Tibial nerve (tissue), 4 donors: ENCODE measurements at regions not wholly inside any gene's neighbourhood (a gene's known extent, or its start where the extent isn't known, plus 50 kb on each side); places are given as distances from the start of the nearest gene placed in this dataset.

Experiments used
- DNase-seq, 2 donors: peaks; one replicate each; pipeline ENCODE4 v3.0.0-alpha.2; 2019; ENCODE audit warnings: low spot score in 2 of 2
- H3K27ac ChIP-seq, 4 donors: fragments of 200-600 bp; sonication (generic) in 3 of 4; one replicate each; pipeline ENCODE4 v1.5.1; 2017 to 2019; ENCODE audit warnings: mild to moderate bottlenecking in 1 of 4
- H3K27me3 ChIP-seq, 2 donors: fragments of 200-600 bp; sonication (generic) in 1 of 2; one replicate each; pipeline versions ENCODE4 v1.5.1 to v1.6.0; 2017 to 2019
- H3K36me3 ChIP-seq, 3 donors: fragments of 200-600 bp; sonication (generic); one replicate each; pipeline ENCODE4 v1.5.1; 2018 to 2019
- H3K4me1 ChIP-seq, 4 donors: fragments of 200-600 bp; sonication (generic) in 3 of 4; one replicate each; pipeline ENCODE4 v1.5.1; 2017 to 2019
- H3K4me3 ChIP-seq, 4 donors: fragments of 200-600 bp; sonication (generic) in 3 of 4; one replicate each; pipeline ENCODE4 v1.5.1; 2017 to 2019; ENCODE audit warnings: mild to moderate bottlenecking in 1 of 4, moderate library complexity in 1 of 4
- H3K9me3 ChIP-seq, 4 donors: fragments of 200-600 bp; sonication (generic) in 3 of 4; one replicate each; pipeline ENCODE4 v1.5.1; 2017 to 2019
- EP300 ChIP-seq, 2 donors: sonication (generic); formaldehyde crosslinking; IDR thresholded peaks; one replicate each; pipeline ENCODE4 v1.6.1; 2017; ENCODE audit warnings: antibody characterized with exemption in 2 of 2, mild to moderate bottlenecking in 1 of 2
- POLR2A ChIP-seq, 2 donors: fragments of 450-650 bp; IDR thresholded peaks; one replicate each; pipeline ENCODE4 v1.6.1; 2017; ENCODE audit warnings: antibody characterized with exemption in 2 of 2, mild to moderate bottlenecking in 2 of 2, moderate library complexity in 2 of 2
- WGBS, 2 donors: methylation state at CpG; one replicate each; pipeline ENCODE4 v1.1.5; 2018; 5-methylcytosine and 5-hydroxymethylcytosine counted together
- TF ChIP-seq, protein P1 (sequence below), 5 experiments: fragments of 200-600 bp in 3 of 5; fragments of 450-650 bp in 2 of 5; sonication (generic) in 3 of 5; IDR thresholded peaks; one replicate each; pipeline ENCODE4 v1.5.1; 2016 to 2019; ENCODE audit warnings: antibody characterized with exemption in 5 of 5, mild to moderate bottlenecking in 3 of 5, moderate library complexity in 2 of 5

DNA sequence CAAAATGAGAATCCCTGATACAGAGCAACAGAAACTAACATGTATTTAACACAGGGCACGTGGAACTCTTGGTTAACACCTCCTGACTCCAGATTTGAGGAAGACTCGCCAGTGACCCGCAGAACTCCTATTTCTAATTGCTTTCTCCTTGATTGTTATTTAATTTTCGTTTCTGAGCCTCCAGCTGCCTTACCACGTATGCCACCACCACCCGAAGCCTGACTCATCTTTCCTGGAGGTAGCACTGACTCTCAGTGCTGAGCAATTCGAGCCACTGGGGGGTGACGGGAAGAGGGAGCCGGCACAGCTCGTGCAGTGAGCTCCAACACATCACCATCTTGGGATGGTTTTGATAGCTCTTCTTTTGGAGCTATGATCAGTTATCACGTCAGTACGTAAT, 273.9 kb upstream of the MGMT start:
- no peaks in the 10 kb centered on the region for H3K36me3 ChIP-seq
- peak overlapping the region in 2 of 4 donors; percentile 30 to 46 for H3K27ac ChIP-seq
- H3K4me1 ChIP-seq = peaks cover 0 to 10% (median 0%) of the 10 kb centered on the region in 4 donors
- peak in 1 of 2 donors; percentile 10 for DNase-seq
- TF ChIP-seq, protein P1, sequence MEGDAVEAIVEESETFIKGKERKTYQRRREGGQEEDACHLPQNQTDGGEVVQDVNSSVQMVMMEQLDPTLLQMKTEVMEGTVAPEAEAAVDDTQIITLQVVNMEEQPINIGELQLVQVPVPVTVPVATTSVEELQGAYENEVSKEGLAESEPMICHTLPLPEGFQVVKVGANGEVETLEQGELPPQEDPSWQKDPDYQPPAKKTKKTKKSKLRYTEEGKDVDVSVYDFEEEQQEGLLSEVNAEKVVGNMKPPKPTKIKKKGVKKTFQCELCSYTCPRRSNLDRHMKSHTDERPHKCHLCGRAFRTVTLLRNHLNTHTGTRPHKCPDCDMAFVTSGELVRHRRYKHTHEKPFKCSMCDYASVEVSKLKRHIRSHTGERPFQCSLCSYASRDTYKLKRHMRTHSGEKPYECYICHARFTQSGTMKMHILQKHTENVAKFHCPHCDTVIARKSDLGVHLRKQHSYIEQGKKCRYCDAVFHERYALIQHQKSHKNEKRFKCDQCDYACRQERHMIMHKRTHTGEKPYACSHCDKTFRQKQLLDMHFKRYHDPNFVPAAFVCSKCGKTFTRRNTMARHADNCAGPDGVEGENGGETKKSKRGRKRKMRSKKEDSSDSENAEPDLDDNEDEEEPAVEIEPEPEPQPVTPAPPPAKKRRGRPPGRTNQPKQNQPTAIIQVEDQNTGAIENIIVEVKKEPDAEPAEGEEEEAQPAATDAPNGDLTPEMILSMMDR (IDR thresholded peaks at IDR 0.05) = no peak
- TF ChIP-seq POLR2A (IDR thresholded peaks at IDR 0.05) (no peak), EP300 (IDR thresholded peaks at IDR 0.05) (no peak)
- no peak overlapping the region for H3K4me3 ChIP-seq
- no peaks in the 10 kb centered on the region for H3K27me3 ChIP-seq
- 59 to 60% methylated on average over 12 of the region's 12 CpGs for WGBS, 2 donors
- peaks cover 0 to under 1% (median 0%) of the 10 kb centered on the region in 4 donors for H3K9me3 ChIP-seq

DNA sequence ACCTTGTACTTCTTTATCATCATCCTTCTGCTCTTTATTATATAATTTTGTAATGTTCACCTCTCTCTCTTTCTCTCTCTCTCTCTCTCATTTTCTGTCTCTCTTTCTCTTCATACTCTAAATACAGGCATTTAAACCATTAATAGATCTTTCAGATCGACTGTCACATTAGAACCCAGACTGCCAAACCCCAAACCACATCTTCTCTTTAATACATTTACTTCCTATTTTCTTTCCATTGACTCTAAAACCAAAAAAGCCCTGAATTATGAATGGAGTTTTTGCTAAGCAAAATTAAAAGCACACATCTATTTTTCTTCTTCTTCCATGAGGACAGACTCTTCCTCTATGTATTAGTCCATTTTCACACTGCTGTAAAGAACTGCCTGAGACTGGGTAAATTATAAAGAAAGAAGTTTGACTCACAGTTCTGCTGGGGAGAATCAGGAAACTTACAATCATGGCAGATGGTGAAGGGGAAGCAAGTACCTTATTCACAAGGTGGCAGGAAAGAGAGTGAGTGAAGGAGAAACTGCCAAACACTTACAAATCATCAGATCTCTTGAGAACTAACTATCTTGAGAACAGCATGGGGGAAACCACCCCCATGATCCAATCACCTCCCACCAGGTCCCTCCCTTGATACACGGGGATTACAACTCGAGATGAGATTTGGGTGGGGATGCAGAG, 272.7 kb upstream of the MGMT start:
- no peak for DNase-seq
- Histone ChIP-seq H3K9me3 (no peaks in the 10 kb centered on the region), H3K4me1 (peaks cover 0 to 10% (median 0%) of the 10 kb centered on the region in 4 donors), H3K27me3 (no peaks in the 10 kb centered on the region), H3K4me3 (no peak overlapping the region), H3K36me3 (no peaks in the 10 kb centered on the region), H3K27ac (no peak overlapping the region)
- WGBS, 2 donors = 74 to 78% methylated on average over 3 of the region's 3 CpGs
- no peak for TF ChIP-seq POLR2A (IDR thresholded peaks at IDR 0.05)

DNA sequence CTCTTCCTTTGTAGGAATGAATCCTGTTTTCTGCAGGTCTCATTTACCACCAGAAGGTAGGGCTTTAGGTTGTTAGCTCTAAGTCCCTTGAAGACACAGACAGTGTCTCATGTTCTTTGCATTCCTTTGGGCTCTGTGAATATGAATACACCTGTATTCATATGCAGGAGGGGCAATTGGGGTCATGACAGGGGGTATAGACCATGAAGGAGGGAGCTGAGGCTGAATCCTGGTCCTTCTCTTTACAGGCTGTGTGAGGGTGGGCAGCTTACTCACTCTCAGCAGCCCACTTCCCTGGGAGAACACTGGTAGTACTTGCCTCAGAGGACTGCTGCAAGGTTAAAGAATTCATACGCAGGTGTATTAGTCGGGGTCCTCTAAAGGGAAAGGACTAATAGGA, 267.2 kb upstream of the MGMT start:
- no peaks in the 10 kb centered on the region for H3K27me3 ChIP-seq
- no peaks in the 10 kb centered on the region for H3K36me3 ChIP-seq
- H3K27ac ChIP-seq = no peak overlapping the region
- H3K4me1 ChIP-seq = no peaks in the 10 kb centered on the region
- TF ChIP-seq EP300 (IDR thresholded peaks at IDR 0.05) (no peak), POLR2A (IDR thresholded peaks at IDR 0.05) (no peak)
- TF ChIP-seq, protein P1 (IDR thresholded peaks at IDR 0.05) = no peak
- DNase-seq = no peak
- 72 to 100% methylated on average over 2 of the region's 2 CpGs for WGBS, 2 donors
- H3K4me3 ChIP-seq = no peak overlapping the region
- peaks cover 0 to 3% (median 0%) of the 10 kb centered on the region in 4 donors for H3K9me3 ChIP-seq

DNA sequence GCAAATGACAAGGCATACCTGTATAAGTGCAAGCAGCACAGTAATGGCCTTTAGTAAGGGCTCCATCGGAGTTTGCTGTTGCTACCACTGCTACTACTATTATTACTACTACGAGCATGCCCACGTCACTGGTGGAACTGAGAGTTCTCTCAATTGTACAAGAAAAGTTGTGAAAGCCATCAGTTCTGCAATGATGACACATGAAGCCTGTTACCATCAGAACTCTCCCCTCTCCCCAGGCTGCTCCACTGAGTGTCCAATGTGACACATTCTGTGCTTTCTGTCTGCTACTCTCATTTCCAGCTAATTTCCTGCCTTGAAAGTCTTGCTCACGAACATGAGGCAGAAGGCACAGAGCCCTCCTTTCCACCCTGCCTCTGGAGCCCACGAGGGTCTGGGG, 263.2 kb upstream of the MGMT start:
- Histone ChIP-seq H3K27me3 (no peaks in the 10 kb centered on the region), H3K4me3 (no peak overlapping the region), H3K9me3 (peaks cover 0 to 3% (median 0%) of the 10 kb centered on the region in 4 donors), H3K27ac (no peak overlapping the region), H3K4me1 (no peaks in the 10 kb centered on the region), H3K36me3 (no peaks in the 10 kb centered on the region)
- TF ChIP-seq, protein P1 (IDR thresholded peaks at IDR 0.05) = no peak
- TF ChIP-seq POLR2A (IDR thresholded peaks at IDR 0.05) (no peak), EP300 (IDR thresholded peaks at IDR 0.05) (no peak)
- DNase-seq = no peak
- 82 to 88% methylated on average over 5 of the region's 5 CpGs for WGBS, 2 donors

DNA sequence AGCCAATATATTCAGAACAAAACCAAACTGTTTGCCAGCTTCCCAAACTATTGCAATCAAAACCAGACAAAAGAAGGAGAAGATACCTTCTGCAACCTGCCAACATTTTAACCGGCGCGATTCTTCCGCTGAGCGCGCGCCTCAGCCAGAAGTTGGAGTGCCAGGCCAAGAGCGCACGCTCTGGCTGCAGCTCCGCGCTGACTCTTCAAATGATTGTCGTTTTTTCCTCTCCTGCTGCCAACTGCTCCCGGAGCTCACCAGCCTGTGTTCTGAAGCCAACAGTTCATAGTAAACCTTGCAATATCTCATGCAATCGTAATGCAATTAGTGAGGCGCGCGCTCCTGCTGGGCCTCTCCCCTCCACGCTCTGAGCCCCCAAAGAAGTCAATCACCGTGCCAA, 259.7 kb upstream of the MGMT start:
- H3K27me3 ChIP-seq = no peaks in the 10 kb centered on the region
- WGBS, 2 donors = 80 to 81% methylated on average over 19 of the region's 19 CpGs
- no peaks in the 10 kb centered on the region for H3K4me1 ChIP-seq
- H3K36me3 ChIP-seq = no peaks in the 10 kb centered on the region
- H3K4me3 ChIP-seq = no peak overlapping the region
- no peak overlapping the region for H3K27ac ChIP-seq
- DNase-seq = no peak
- TF ChIP-seq, protein P1 (IDR thresholded peaks at IDR 0.05) = no peak
- no peak for TF ChIP-seq POLR2A (IDR thresholded peaks at IDR 0.05)
- H3K9me3 ChIP-seq = no peaks in the 10 kb centered on the region
